Testis (tissue), 2 donors: ENCODE measurements at regions not wholly inside any gene's neighbourhood (a gene's known extent, or its start where the extent isn't known, plus 50 kb on each side); places are given as distances from the start of the nearest gene placed in this dataset.

Experiments
- DNase-seq: peaks from one replicate; pipeline ENCODE4 v3.0.0-alpha.2; 2019
- H3K27ac ChIP-seq, 2 donors: fragments of 200-600 bp; sonication (generic); one replicate each; pipeline ENCODE4 v1.5.1; 2019
- H3K27me3 ChIP-seq: fragments of 200-600 bp; sonication (generic); one replicate; pipeline ENCODE4 v1.5.1; 2019
- H3K36me3 ChIP-seq: fragments of 200-600 bp; sonication (generic); one replicate; pipeline ENCODE4 v1.5.1; 2017; ENCODE audit warnings: low read depth; ENCODE audit errors: missing control alignments
- H3K4me1 ChIP-seq: fragments of 200-600 bp; sonication (generic); one replicate; pipeline ENCODE4 v1.5.1; 2019
- H3K4me3 ChIP-seq, 2 donors: fragments of 200-600 bp; sonication (generic); one replicate each; pipeline ENCODE4 v1.5.1; 2017 to 2019
- H3K9me3 ChIP-seq: fragments of 200-600 bp; sonication (generic); one replicate; pipeline ENCODE4 v1.5.1; 2017
- CTCF ChIP-seq, 3 experiments: fragments of 450-650 bp in 2 of 3; fragments of 200-600 bp in 1 of 3; sonication (generic) in 1 of 3; IDR thresholded peaks; one replicate each; pipeline ENCODE4 v1.5.1; 2016 to 2019; ENCODE audit warnings: antibody characterized with exemption in 3 of 3, mild to moderate bottlenecking in 2 of 3, moderate library complexity in 1 of 3
- POLR2A ChIP-seq: fragments of 450-650 bp; IDR thresholded peaks from one replicate; pipeline ENCODE4 v1.6.1; 2017; ENCODE audit warnings: antibody characterized with exemption, mild to moderate bottlenecking, moderate library complexity
- WGBS, 2 donors: methylation state at CpG; one replicate each; pipeline ENCODE4 v1.1.5; 2018; 5-methylcytosine and 5-hydroxymethylcytosine counted together
- intact Hi-C: fragments of 100-400 bp; cut with DNase I; formaldehyde crosslinking; loops from one replicate; pipeline ENCODE4 v1.15.1; 2023; ENCODE audit warnings: low total_unique reads

GRCh38 chr6:51414361-51414760 lies 595.7 kb downstream of the TFAP2B start:
- Histone ChIP-seq H3K36me3 (no peaks in the 10 kb centered on the region), H3K27me3 (no peaks in the 10 kb centered on the region), H3K9me3 (no peaks in the 10 kb centered on the region), H3K4me3 (no peak overlapping the region), H3K4me1 (no peaks in the 10 kb centered on the region), H3K27ac (no peak overlapping the region)
- TF ChIP-seq POLR2A (no peak), CTCF (IDR thresholded peaks at IDR 0.05) (no peak)
- no peak for DNase-seq
- 86 to 94% methylated on average over 2 of the region's 2 CpGs for WGBS, 2 donors
- intact Hi-C loops: no loop called here

GRCh38 chr6:51415501-51415900 lies 596.8 kb downstream of the TFAP2B start:
- Histone ChIP-seq H3K27me3 (no peaks in the 10 kb centered on the region), H3K4me3 (no peak overlapping the region), H3K36me3 (no peaks in the 10 kb centered on the region), H3K4me1 (no peaks in the 10 kb centered on the region), H3K9me3 (no peaks in the 10 kb centered on the region), H3K27ac (no peak overlapping the region)
- no peak for TF ChIP-seq CTCF (IDR thresholded peaks at IDR 0.05)
- no peak for TF ChIP-seq POLR2A
- 65 to 71% methylated on average over 3 of the region's 3 CpGs for WGBS, 2 donors
- no peak for DNase-seq
- intact Hi-C loops: no loop called here

- WGBS, 2 donors: 78 to 84% methylated on average over 7 of the region's 7 CpGs
- intact Hi-C loops: no loop called here
- Histone ChIP-seq H3K27me3 (no peaks in the 10 kb centered on the region), H3K4me1 (no peaks in the 10 kb centered on the region), H3K9me3 (no peaks in the 10 kb centered on the region), H3K36me3 (no peaks in the 10 kb centered on the region), H3K27ac (no peak overlapping the region), H3K4me3 (no peak overlapping the region)
- TF ChIP-seq POLR2A: no peak
- no peak for TF ChIP-seq CTCF (IDR thresholded peaks at IDR 0.05)
- DNase-seq: no peak
Measured at GRCh38 chr6:51429017-51429712, 610.5 kb downstream of the TFAP2B start.

- Histone ChIP-seq H3K27me3 (no peaks in the 10 kb centered on the region), H3K4me3 (no peak overlapping the region), H3K36me3 (no peaks in the 10 kb centered on the region), H3K4me1 (no peaks in the 10 kb centered on the region), H3K27ac (no peak overlapping the region), H3K9me3 (no peaks in the 10 kb centered on the region)
- TF ChIP-seq POLR2A: no peak
- no peak for TF ChIP-seq CTCF (IDR thresholded peaks at IDR 0.05)
- DNase-seq: no peak
- 76 to 83% methylated on average over 2 of the region's 2 CpGs for WGBS, 2 donors
- intact Hi-C loops: no loop called here
Measured at GRCh38 chr6:51430589-51430988, 611.9 kb downstream of the TFAP2B start.

GRCh38 chr6:51432481-51432880 lies 613.8 kb downstream of the TFAP2B start:
- intact Hi-C loops: no loop called here
- no peak for DNase-seq
- no peak overlapping the region for H3K27ac ChIP-seq
- H3K27me3 ChIP-seq: no peaks in the 10 kb centered on the region
- H3K36me3 ChIP-seq: no peaks in the 10 kb centered on the region
- whole genome bisulfite sequencing, 2 donors: 73 to 74% methylated on average over 3 of the region's 3 CpGs
- H3K4me3 ChIP-seq: no peak overlapping the region
- no peaks in the 10 kb centered on the region for H3K4me1 ChIP-seq
- TF ChIP-seq POLR2A: no peak
- TF ChIP-seq CTCF (IDR thresholded peaks at IDR 0.05): no peak
- H3K9me3 ChIP-seq: no peaks in the 10 kb centered on the region
